SK-N-SH (cell line): ENCODE measurements at regions not wholly inside any gene's neighbourhood (a gene's known extent, or its start where the extent isn't known, plus 50 kb on each side); places are given as distances from the start of the nearest gene placed in this dataset.
A peak's percentile ranks its signal among the peaks of the same experiment; 100 is the strongest.
"Not testable (repeated sequence)": the region's sequence is repeated elsewhere in the genome, so short reads cannot be mapped to it uniquely, and the experiment has no call there.

Experiments used
- CTCF ChIA-PET: fragments of 300-600, 350-600 bp; formaldehyde crosslinking; extraction: SDS; loops from one replicate; lab custom pipeline; 2021; lab: Yijun Ruan, JAX
- POLR2A ChIA-PET: fragments of 350-600 bp; sonication (Branson Sonifier 250); formaldehyde crosslinking; extraction: SDS; loops from one replicate; lab custom pipeline; 2020; ENCODE audit warnings: antibody characterized with exemption, inconsistent platforms; lab: Yijun Ruan, JAX
- DNase-seq: peaks from one replicate; pipeline ENCODE4 v3.0.0; 2012
- H2AFZ ChIP-seq: fragments of 200-600 bp; sonication (generic); 2 replicates; pipeline ENCODE4 v1.8.1; 2016; ENCODE audit warnings: antibody characterized with exemption, mild to moderate bottlenecking, low read depth
- H3F3A ChIP-seq: fragments of 200-600 bp; sonication (generic); replicated peaks from 2 replicates; pipeline ENCODE3; 2016; ENCODE audit warnings: antibody characterized with exemption, mild to moderate bottlenecking; ENCODE audit not compliant: insufficient read depth
- H3K27ac ChIP-seq, 2 experiments: fragments of 200-500 bp in 1 of 2; fragments of 200-600 bp in 1 of 2; sonication (Bioruptor generic) in 1 of 2; sonication (generic), shearing (Covaris generic) in 1 of 2; 2 replicates each; pipeline versions ENCODE4 v1.5.1 to v1.6.1; 2014 to 2016; ENCODE audit warnings: low read depth in 2 of 2, inconsistent platforms in 1 of 2, low read length in 1 of 2, mild to moderate bottlenecking in 1 of 2, mixed read lengths in 1 of 2
- H3K27me3 ChIP-seq: fragments of 200-600 bp; sonication (generic), shearing (Covaris generic); 2 replicates; pipeline ENCODE4 v1.6.1; 2016; ENCODE audit warnings: mixed run types; ENCODE audit not compliant: insufficient read depth
- H3K36me3 ChIP-seq, 2 experiments: fragments of 200-500 bp in 1 of 2; fragments of 200-600 bp in 1 of 2; sonication (Bioruptor generic) in 1 of 2; sonication (generic) in 1 of 2; replicated peaks in 1 of 2; 2 replicates each; pipeline versions ENCODE3 to v1.5.1; 2014 to 2016; ENCODE audit warnings: low read length in 1 of 2, mild to moderate bottlenecking in 1 of 2; ENCODE audit not compliant: insufficient read depth in 2 of 2, control insufficient read depth in 1 of 2
- H3K4me1 ChIP-seq, 2 experiments: fragments of 200-500 bp in 1 of 2; fragments of 200-600 bp in 1 of 2; sonication (Bioruptor generic) in 1 of 2; sonication (generic), shearing (Covaris generic) in 1 of 2; 2 replicates each; pipeline versions ENCODE4 v1.5.1 to v1.6.1; 2014 to 2016; ENCODE audit warnings: low read depth in 1 of 2, low read length in 1 of 2, mixed run types in 1 of 2; ENCODE audit not compliant: insufficient read depth in 2 of 2, control insufficient read depth in 1 of 2
- H3K4me2 ChIP-seq: fragments of 200-600 bp; sonication (generic), shearing (Covaris generic); 2 replicates; pipeline ENCODE4 v1.6.1; 2017; ENCODE audit warnings: mixed run types
- H3K4me3 ChIP-seq, 2 experiments: fragments of 200-500 bp in 1 of 2; fragments of 200-600 bp in 1 of 2; sonication (Bioruptor generic) in 1 of 2; sonication (generic), shearing (Covaris generic) in 1 of 2; 2 replicates each; pipeline versions ENCODE4 v1.5.1 to v1.8.1; 2014 to 2016; ENCODE audit warnings: low read depth in 2 of 2, inconsistent platforms in 1 of 2, low read length in 1 of 2, mild to moderate bottlenecking in 1 of 2, mixed read lengths in 1 of 2, moderate library complexity in 1 of 2
- H3K79me2 ChIP-seq: fragments of 200-600 bp; sonication (generic); 2 replicates; pipeline ENCODE4 v1.8.1; 2017; ENCODE audit warnings: mild to moderate bottlenecking; ENCODE audit not compliant: insufficient read depth
- H3K9ac ChIP-seq: fragments of 200-600 bp; sonication (generic); 2 replicates; pipeline ENCODE4 v1.6.1; 2017; ENCODE audit warnings: mixed run types
- H3K9me2 ChIP-seq: fragments of 200-600 bp; sonication (generic); 2 replicates; pipeline ENCODE4 v1.6.1; 2017; ENCODE audit warnings: mixed run types
- H3K9me3 ChIP-seq: fragments of 200-600 bp; sonication (generic); 2 replicates; pipeline ENCODE4 v1.6.1; 2017; ENCODE audit warnings: mixed run types, mild to moderate bottlenecking, moderate library complexity
- H4K20me1 ChIP-seq: fragments of 200-600 bp; sonication (generic); 2 replicates; pipeline ENCODE4 v1.6.1; 2017; ENCODE audit warnings: mild to moderate bottlenecking, mixed run types; ENCODE audit not compliant: insufficient read depth
- CTCF ChIP-seq: fragments of 200-600 bp; sonication (generic); IDR thresholded peaks from 2 replicates; pipeline ENCODE4 v1.6.1; 2017; ENCODE audit warnings: antibody characterized with exemption, mild to moderate bottlenecking, moderate library complexity
- RAD21 ChIP-seq: IDR thresholded peaks from 2 replicates; pipeline ENCODE4 v1.6.1; 2012; ENCODE audit warnings: mild to moderate bottlenecking, low read length
- SMC3 ChIP-seq: IDR thresholded peaks from 2 replicates; pipeline ENCODE4 v1.6.1; 2012; ENCODE audit warnings: low read depth, low read length, improper control_type of control experiment
- WGBS: methylation state at CpG from one replicate; pipeline ENCODE4 v1.1.6; 2017; ENCODE audit warnings: low lambda C conversion rate; 5-methylcytosine and 5-hydroxymethylcytosine counted together

- H3K9ac ChIP-seq, H4K20me1 ChIP-seq, H3K27me3 ChIP-seq, H3K27ac ChIP-seq, H3K79me2 ChIP-seq, H3K4me2 ChIP-seq, H3K9me3 ChIP-seq, H3K36me3 ChIP-seq, H3K4me1 ChIP-seq, H2AFZ ChIP-seq, POLR2A ChIA-PET, H3F3A ChIP-seq, H3K9me2 ChIP-seq, H3K4me3 ChIP-seq: not testable (repeated sequence)
- DNase-seq, result peak; percentile 9
- 21% methylated on average over 16 of the region's 19 CpGs for WGBS
- CTCF ChIA-PET, result interaction anchor here (0.9 kb wide), 1 partner anchor 465 kb away, joined by 3 read pairs; no protein-coding TSS in a partner anchor
- peak; percentile 20; the same call in 1 of the 2 replicates for TF ChIP-seq SMC3
- peak; percentile 64 for TF ChIP-seq RAD21
- TF ChIP-seq CTCF, result peak; percentile 69
These were observed 214.4 kb downstream of the NPIPA7 start for GRCh38 chr16:16593156-16593863.

GRCh38 chr16:16595029-16595718, 216.2 kb downstream of the NPIPA7 start:
- H4K20me1 ChIP-seq, H3K4me1 ChIP-seq, H3K4me2 ChIP-seq, H3K79me2 ChIP-seq, H3K9ac ChIP-seq, H3K36me3 ChIP-seq, DNase-seq, H3K27ac ChIP-seq, H3K9me3 ChIP-seq, H3F3A ChIP-seq, H3K9me2 ChIP-seq, H3K27me3 ChIP-seq, H2AFZ ChIP-seq, H3K4me3 ChIP-seq, POLR2A ChIA-PET, CTCF ChIA-PET: not testable (repeated sequence)
- 43% methylated on average over 1 of the region's 10 CpGs for WGBS

GRCh38 chr16:16601239-16601638, 222.3 kb downstream of the NPIPA7 start:
- DNase-seq, H3F3A ChIP-seq, H3K4me1 ChIP-seq, POLR2A ChIA-PET, H3K4me2 ChIP-seq, CTCF ChIA-PET, H3K36me3 ChIP-seq, H3K9me3 ChIP-seq, H3K27ac ChIP-seq, H3K9ac ChIP-seq, H3K9me2 ChIP-seq, H3K79me2 ChIP-seq, H3K4me3 ChIP-seq, H3K27me3 ChIP-seq, H2AFZ ChIP-seq, H4K20me1 ChIP-seq: not testable (repeated sequence)
- WGBS, result 33% methylated on average over 4 of the region's 4 CpGs

GRCh38 chr16:16607401-16608082, 228.6 kb downstream of the NPIPA7 start:
- CTCF ChIA-PET, H3K27ac ChIP-seq, H3K4me1 ChIP-seq, H3K79me2 ChIP-seq, H3F3A ChIP-seq, POLR2A ChIA-PET, H4K20me1 ChIP-seq, H3K36me3 ChIP-seq, DNase-seq, H3K4me3 ChIP-seq, H3K9me2 ChIP-seq, H3K9me3 ChIP-seq, H3K27me3 ChIP-seq, H3K4me2 ChIP-seq, H2AFZ ChIP-seq, H3K9ac ChIP-seq: not testable (repeated sequence)
- 43% methylated on average over 4 of the region's 8 CpGs for WGBS

- DNase-seq, POLR2A ChIA-PET, CTCF ChIA-PET: not testable (repeated sequence)
These were observed 230.7 kb downstream of the NPIPA7 start for GRCh38 chr16:16609627-16610026.

More at GRCh38 chr16:16609627-16610026, 230.7 kb downstream of the NPIPA7 start:
- H4K20me1 ChIP-seq, H3K9me2 ChIP-seq, H3K4me1 ChIP-seq, H3K27me3 ChIP-seq, H3K27ac ChIP-seq, H3K4me2 ChIP-seq, H3K4me3 ChIP-seq, H3K36me3 ChIP-seq, H3K9me3 ChIP-seq, H3K9ac ChIP-seq, H3F3A ChIP-seq, H3K79me2 ChIP-seq, H2AFZ ChIP-seq: not testable (repeated sequence)
- 49% methylated on average over 6 of the region's 6 CpGs for WGBS
